NT2/D1 (cell line): ENCODE measurements at regions not wholly inside any gene's neighbourhood (a gene's known extent, or its start where the extent isn't known, plus 50 kb on each side); places are given as distances from the start of the nearest gene placed in this dataset.

Source experiments
- DNase-seq: peaks from one replicate; pipeline ENCODE4 v3.0.0-alpha.2; 2011; ENCODE audit warnings: low read depth, low spot score
- H3K27me3 ChIP-seq: 2 replicates; pipeline ENCODE4 v1.6.0; 2011; ENCODE audit warnings: mild to moderate bottlenecking; ENCODE audit not compliant: insufficient read length, insufficient read depth
- H3K36me3 ChIP-seq: 2 replicates; pipeline ENCODE4 v1.6.1; 2011; ENCODE audit warnings: mild to moderate bottlenecking, low read length, mixed read lengths; ENCODE audit not compliant: insufficient read depth, insufficient read length
- H3K4me1 ChIP-seq: 2 replicates; pipeline ENCODE4 v1.5.1; 2011; ENCODE audit not compliant: insufficient read depth, insufficient read length
- H3K4me3 ChIP-seq: 2 replicates; pipeline ENCODE4 v1.5.1; 2011; ENCODE audit warnings: low read depth; ENCODE audit not compliant: insufficient read length
- H3K9ac ChIP-seq: 2 replicates; pipeline ENCODE4 v1.6.0; 2011; ENCODE audit warnings: low read depth; ENCODE audit not compliant: insufficient read length
- H3K9me3 ChIP-seq: 2 replicates; pipeline ENCODE4 v1.5.1; 2011; ENCODE audit warnings: mild to moderate bottlenecking, low read length; ENCODE audit not compliant: insufficient read depth
- SUZ12 ChIP-seq: IDR thresholded peaks from 2 replicates; pipeline ENCODE4 v1.6.1; 2011; ENCODE audit not compliant: insufficient read length, insufficient read depth; ENCODE audit errors: extremely low read depth
- YY1 ChIP-seq: IDR thresholded peaks from 2 replicates; pipeline ENCODE4 v1.6.1; 2011; ENCODE audit not compliant: insufficient read length, insufficient read depth
- ZNF274 ChIP-seq: IDR thresholded peaks from 2 replicates; pipeline ENCODE4 v1.6.1; 2011; ENCODE audit warnings: mild to moderate bottlenecking, low read depth, low read length

GRCh38 chr9:88801214-88801796 lies 190.0 kb upstream of the S1PR3 start:
- H3K9me3 ChIP-seq: no peaks in the 10 kb centered on the region
- no peak overlapping the region for H3K9ac ChIP-seq
- H3K36me3 ChIP-seq: no peaks in the 10 kb centered on the region
- peaks cover 4% of the 10 kb centered on the region for H3K4me1 ChIP-seq
- TF ChIP-seq ZNF274 (no peak), SUZ12 (no peak), YY1 (no peak)
- no peak overlapping the region for H3K4me3 ChIP-seq
- H3K27me3 ChIP-seq: no peaks in the 10 kb centered on the region
- no peak for DNase-seq

- no peaks in the 10 kb centered on the region for H3K9me3 ChIP-seq
- peaks cover 4% of the 10 kb centered on the region for H3K4me1 ChIP-seq
- no peaks in the 10 kb centered on the region for H3K36me3 ChIP-seq
- H3K9ac ChIP-seq: no peak overlapping the region
- TF ChIP-seq ZNF274: no peak
- TF ChIP-seq SUZ12: no peak
- TF ChIP-seq YY1: no peak
- DNase-seq: no peak
- no peaks in the 10 kb centered on the region for H3K27me3 ChIP-seq
- H3K4me3 ChIP-seq: no peak overlapping the region
Observed at GRCh38 chr9:88802533-88802932, 188.7 kb upstream of the S1PR3 start.

GRCh38 chr9:88803546-88804253 lies 187.6 kb upstream of the S1PR3 start:
- Histone ChIP-seq H3K27me3 (no peaks in the 10 kb centered on the region), H3K4me3 (no peak overlapping the region), H3K36me3 (no peaks in the 10 kb centered on the region), H3K4me1 (peaks cover 4% of the 10 kb centered on the region), H3K9ac (no peak overlapping the region), H3K9me3 (no peaks in the 10 kb centered on the region)
- TF ChIP-seq ZNF274: no peak
- no peak for DNase-seq

- DNase-seq: no peak
- H3K9me3 ChIP-seq: no peaks in the 10 kb centered on the region
- H3K9ac ChIP-seq: no peak overlapping the region
- no peaks in the 10 kb centered on the region for H3K36me3 ChIP-seq
- peaks cover 4% of the 10 kb centered on the region for H3K4me1 ChIP-seq
- TF ChIP-seq ZNF274 (no peak), SUZ12 (no peak)
- H3K27me3 ChIP-seq: no peaks in the 10 kb centered on the region
- no peak overlapping the region for H3K4me3 ChIP-seq
Observed at GRCh38 chr9:88804254-88804596, 187.0 kb upstream of the S1PR3 start.

DNA sequence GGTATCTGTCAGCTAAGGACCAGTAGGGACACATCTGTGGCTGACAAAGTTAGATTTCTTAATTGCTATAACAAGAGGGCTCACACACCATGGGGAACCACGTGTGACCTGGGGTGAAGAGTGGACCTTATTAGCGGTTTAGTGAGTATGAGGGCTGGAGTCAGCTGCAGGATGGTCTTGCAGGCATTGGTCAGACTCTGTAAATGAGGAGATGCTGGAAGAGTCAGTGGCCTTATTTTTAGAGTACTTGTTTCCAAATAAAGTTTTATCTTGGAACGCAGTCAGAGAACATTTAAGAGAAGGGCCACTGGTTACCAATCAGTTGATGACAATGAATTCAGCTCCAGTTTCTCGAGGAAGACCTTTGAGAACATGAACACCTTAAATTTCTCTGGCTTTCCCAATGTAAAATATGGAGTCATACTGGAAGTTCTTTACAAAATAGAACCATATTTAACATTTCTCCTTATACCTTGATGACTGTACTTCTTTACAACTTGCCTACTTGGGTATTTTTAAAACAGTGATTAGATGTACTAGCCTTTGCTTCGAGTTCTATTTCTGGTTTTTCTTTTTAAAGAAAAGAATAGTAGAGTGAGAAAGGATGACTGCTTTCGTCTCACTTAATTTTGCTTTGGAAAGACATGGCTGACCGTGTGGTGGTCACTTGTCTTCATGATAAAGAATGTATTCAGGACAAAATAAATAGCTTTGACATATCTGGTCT lies 185.9 kb upstream of the S1PR3 start:
- TF ChIP-seq YY1 (no peak), ZNF274 (no peak), SUZ12 (no peak)

GRCh38 chr9:88807426-88807825 lies 183.8 kb upstream of the S1PR3 start:
- DNase-seq: no peak
- Histone ChIP-seq H3K9me3 (no peaks in the 10 kb centered on the region), H3K9ac (no peak overlapping the region), H3K36me3 (no peaks in the 10 kb centered on the region), H3K4me1 (peaks cover 2% of the 10 kb centered on the region), H3K27me3 (no peaks in the 10 kb centered on the region), H3K4me3 (no peak overlapping the region)
- TF ChIP-seq YY1: no peak
- no peak for TF ChIP-seq ZNF274
- no peak for TF ChIP-seq SUZ12

More for the DNA sequence above, 185.9 kb upstream of the S1PR3 start:
- Histone ChIP-seq H3K27me3 (no peaks in the 10 kb centered on the region), H3K9me3 (no peaks in the 10 kb centered on the region), H3K36me3 (no peaks in the 10 kb centered on the region), H3K4me1 (no peaks in the 10 kb centered on the region), H3K9ac (no peak overlapping the region), H3K4me3 (no peak overlapping the region)
- DNase-seq: no peak

DNA sequence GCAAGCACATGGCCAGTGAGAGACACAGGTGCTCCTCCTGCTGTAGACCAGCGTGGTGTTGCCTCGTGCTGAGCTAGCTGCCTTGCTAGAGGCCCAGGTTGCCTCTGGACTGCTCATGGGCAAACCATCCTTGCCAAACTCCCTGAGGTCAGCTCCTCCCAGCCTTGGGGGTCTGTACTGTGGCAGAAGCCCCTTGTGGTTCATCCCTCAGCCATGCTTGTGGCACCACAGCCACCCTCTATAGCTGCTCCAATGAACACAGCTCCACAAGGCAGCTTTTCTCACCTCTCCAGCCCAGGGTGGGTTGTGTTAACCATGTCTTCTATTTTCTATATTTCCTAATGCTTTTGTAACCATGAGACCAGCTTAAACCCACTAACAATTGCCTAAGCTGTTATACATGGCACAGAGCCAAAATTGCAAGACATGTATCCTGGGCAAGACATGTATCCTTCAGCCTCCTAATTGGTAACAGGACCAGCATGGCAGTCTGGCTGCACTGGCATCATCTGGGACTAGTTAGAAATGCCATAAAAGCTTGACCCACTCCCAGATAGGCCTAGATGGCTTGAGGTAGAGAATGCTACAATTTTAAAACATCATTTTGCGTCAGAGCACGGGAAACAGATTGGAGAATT lies 183.1 kb upstream of the S1PR3 start:
- no peak for DNase-seq
- Histone ChIP-seq H3K36me3 (no peaks in the 10 kb centered on the region), H3K27me3 (no peaks in the 10 kb centered on the region), H3K9me3 (no peaks in the 10 kb centered on the region), H3K4me1 (peaks cover 2% of the 10 kb centered on the region), H3K9ac (no peak overlapping the region), H3K4me3 (no peak overlapping the region)
- TF ChIP-seq SUZ12 (no peak), ZNF274 (no peak)
